Neuron (in vitro differentiated cells): ENCODE measurements at regions not wholly inside any gene's neighbourhood (a gene's known extent, or its start where the extent isn't known, plus 50 kb on each side); places are given as distances from the start of the nearest gene placed in this dataset.
"Not testable (repeated sequence)": the region's sequence is repeated elsewhere in the genome, so short reads cannot be mapped to it uniquely, and the experiment has no call there.

Experiments used
- H2AFZ ChIP-seq: one replicate; pipeline ENCODE4 v1.6.1; 2013; ENCODE audit warnings: low read depth, mild to moderate bottlenecking, inconsistent platforms, low read length, moderate library complexity
- H3K27me3 ChIP-seq: one replicate; pipeline ENCODE4 v1.6.1; 2013; ENCODE audit warnings: low read length; ENCODE audit not compliant: insufficient read depth
- H3K36me3 ChIP-seq: one replicate; pipeline ENCODE4 v1.6.1; 2013; ENCODE audit warnings: low read length; ENCODE audit not compliant: insufficient read depth
- H3K4me1 ChIP-seq: one replicate; pipeline ENCODE4 v1.6.1; 2013; ENCODE audit warnings: low read length; ENCODE audit not compliant: insufficient read depth
- H3K4me3 ChIP-seq: 2 replicates; pipeline ENCODE4 v1.5.1; 2013; ENCODE audit warnings: mild to moderate bottlenecking, low read length, moderate library complexity
- H3K9me3 ChIP-seq: one replicate; pipeline ENCODE4 v1.6.1; 2013; ENCODE audit warnings: low read length

DNA sequence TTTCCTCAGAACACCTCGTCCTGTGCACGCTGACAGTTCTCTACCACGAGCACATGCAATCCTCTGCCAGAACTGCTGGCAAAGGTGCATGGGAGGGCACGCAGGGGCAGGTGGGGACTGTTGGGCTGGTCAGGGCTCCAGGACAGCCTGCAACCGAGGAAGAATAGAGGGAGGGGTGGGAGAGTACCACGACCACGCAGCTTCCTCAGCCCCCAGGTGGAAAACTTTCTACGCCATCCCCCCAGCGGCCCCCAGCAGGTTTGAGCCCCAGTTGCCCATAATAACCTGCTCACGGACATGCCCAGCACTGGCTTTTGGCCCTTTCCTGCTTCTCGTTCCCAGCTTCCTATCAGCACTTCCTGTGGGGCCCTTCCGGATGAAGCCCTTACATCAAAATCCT, 199.3 kb downstream of the C16orf95 start:
- H3K9me3 ChIP-seq: no peaks in the 10 kb centered on the region
- H3K4me1 ChIP-seq: no peaks in the 10 kb centered on the region
- no peak overlapping the region for H3K4me3 ChIP-seq
- no peaks in the 10 kb centered on the region for H3K36me3 ChIP-seq
- H3K27me3 ChIP-seq: no peaks in the 10 kb centered on the region
- H2AFZ ChIP-seq: no peak overlapping the region

DNA sequence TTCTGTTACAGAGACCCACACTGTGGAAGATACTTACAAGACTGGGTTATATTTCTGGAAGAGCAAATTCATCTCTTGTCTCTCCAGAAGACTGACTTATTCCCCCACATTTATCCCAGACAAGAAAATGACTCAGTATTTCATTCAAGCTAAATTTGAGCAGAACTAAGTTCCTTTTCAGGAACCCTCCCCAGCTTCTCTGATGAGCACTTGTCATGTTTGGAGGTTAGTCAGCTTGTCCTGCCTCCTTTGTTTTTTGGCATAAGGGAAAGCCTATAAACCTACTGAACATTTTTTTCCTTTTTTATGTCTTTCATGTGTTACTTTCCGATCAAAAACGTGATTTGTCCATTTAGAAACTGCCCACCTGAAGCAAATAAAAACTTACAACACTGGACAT, 198.0 kb downstream of the C16orf95 start:
- H3K9me3 ChIP-seq: no peaks in the 10 kb centered on the region
- no peak overlapping the region for H3K4me3 ChIP-seq
- no peaks in the 10 kb centered on the region for H3K36me3 ChIP-seq
- no peak overlapping the region for H2AFZ ChIP-seq
- no peaks in the 10 kb centered on the region for H3K4me1 ChIP-seq
- no peaks in the 10 kb centered on the region for H3K27me3 ChIP-seq

DNA sequence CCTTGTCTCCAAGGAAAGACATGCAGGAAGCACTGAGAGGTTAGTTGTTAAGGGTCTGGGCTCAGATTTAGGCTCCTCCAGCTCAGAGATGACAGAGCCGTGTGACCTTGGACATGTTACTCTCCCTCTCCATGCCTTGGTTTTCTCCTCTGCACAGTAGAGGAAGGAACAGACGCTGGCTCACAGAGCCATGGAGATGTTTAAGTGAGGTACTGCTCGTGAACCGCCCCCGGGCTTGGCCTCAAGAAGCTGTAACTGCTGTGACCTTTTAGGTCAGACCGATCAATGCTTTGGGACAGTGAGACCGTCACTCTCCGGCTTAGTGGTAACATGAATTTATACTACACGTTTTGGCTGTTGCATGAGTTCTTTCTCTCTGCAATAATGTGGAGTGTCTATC, 197.4 kb downstream of the C16orf95 start:
- H3K4me1 ChIP-seq: no peaks in the 10 kb centered on the region
- no peaks in the 10 kb centered on the region for H3K27me3 ChIP-seq
- no peaks in the 10 kb centered on the region for H3K36me3 ChIP-seq
- H3K9me3 ChIP-seq: no peaks in the 10 kb centered on the region
- H2AFZ ChIP-seq: no peak overlapping the region
- no peak overlapping the region for H3K4me3 ChIP-seq

DNA sequence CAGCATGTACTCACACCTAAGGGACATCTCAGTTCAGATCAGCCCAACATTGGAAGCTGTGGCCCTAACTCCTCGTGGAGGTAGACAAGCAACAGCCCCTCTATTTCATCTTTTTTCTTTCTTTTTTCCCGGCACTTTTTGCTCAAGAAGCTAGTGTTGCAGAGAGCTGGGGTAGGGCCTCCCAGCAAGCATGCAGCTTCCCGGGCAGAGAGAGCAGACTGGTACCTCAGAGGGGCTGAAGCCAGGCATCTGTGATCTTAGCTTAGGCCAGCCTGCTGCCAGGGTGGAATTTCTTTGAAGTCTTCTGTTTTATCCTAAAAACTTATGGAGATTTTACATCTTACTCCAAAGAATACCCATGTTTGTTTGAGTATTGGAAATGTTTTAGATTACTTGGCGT, 195.4 kb downstream of the C16orf95 start:
- H3K9me3 ChIP-seq: no peaks in the 10 kb centered on the region
- no peak overlapping the region for H2AFZ ChIP-seq
- no peaks in the 10 kb centered on the region for H3K36me3 ChIP-seq
- no peaks in the 10 kb centered on the region for H3K27me3 ChIP-seq
- no peak overlapping the region for H3K4me3 ChIP-seq
- H3K4me1 ChIP-seq: no peaks in the 10 kb centered on the region

DNA sequence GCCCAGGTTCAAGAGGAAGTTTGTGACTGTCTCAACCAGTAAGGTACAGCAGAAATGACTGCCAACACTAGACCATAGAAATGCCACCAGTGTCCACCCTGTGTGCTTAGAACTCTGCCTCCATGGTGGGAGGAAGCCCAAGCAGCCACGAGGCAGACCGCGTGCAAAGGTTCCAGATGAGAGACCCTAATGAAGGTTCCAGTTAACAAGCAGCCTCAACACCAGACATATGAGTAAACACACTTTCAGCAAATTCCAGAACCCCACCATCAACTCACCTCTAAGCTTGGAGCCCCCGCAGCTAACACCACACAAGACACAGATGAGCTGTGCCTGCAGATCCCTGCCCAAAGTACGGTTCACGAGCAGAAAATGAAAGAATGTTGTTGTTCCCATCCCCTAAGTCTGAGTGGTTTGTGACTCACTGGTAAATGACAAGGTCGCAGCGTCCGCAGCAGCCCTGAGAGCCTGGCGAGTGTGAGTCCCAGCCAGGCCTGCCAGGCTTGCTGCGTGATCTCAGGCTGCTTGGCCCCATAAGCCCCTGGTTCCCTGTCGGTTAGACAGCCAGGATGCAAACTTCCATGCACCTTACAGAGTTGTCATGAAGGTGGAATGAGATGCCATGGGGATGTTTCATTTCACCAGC, 193.7 kb downstream of the C16orf95 start:
- Histone ChIP-seq H3K9me3 (no peaks in the 10 kb centered on the region), H3K4me1 (no peaks in the 10 kb centered on the region), H3K4me3 (no peak overlapping the region), H3K36me3 (no peaks in the 10 kb centered on the region), H3K27me3 (no peaks in the 10 kb centered on the region), H2AFZ (no peak overlapping the region)

DNA sequence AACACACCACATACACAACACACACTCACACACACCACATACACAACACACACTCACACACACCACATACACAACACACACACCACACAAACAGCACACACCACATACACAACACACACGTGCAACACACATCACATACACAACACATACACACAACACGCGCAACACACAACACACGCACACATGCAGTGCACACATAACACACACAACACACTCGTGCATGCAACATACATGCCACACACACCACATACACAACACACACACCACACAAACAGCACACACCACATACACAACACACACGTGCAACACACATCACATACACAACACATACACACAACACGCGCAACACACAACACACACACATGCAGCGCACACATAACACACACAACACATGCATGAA, 192.8 kb downstream of the C16orf95 start:
- not testable (repeated sequence) for H3K36me3 ChIP-seq, H2AFZ ChIP-seq, H3K9me3 ChIP-seq, H3K27me3 ChIP-seq, H3K4me3 ChIP-seq, H3K4me1 ChIP-seq

DNA sequence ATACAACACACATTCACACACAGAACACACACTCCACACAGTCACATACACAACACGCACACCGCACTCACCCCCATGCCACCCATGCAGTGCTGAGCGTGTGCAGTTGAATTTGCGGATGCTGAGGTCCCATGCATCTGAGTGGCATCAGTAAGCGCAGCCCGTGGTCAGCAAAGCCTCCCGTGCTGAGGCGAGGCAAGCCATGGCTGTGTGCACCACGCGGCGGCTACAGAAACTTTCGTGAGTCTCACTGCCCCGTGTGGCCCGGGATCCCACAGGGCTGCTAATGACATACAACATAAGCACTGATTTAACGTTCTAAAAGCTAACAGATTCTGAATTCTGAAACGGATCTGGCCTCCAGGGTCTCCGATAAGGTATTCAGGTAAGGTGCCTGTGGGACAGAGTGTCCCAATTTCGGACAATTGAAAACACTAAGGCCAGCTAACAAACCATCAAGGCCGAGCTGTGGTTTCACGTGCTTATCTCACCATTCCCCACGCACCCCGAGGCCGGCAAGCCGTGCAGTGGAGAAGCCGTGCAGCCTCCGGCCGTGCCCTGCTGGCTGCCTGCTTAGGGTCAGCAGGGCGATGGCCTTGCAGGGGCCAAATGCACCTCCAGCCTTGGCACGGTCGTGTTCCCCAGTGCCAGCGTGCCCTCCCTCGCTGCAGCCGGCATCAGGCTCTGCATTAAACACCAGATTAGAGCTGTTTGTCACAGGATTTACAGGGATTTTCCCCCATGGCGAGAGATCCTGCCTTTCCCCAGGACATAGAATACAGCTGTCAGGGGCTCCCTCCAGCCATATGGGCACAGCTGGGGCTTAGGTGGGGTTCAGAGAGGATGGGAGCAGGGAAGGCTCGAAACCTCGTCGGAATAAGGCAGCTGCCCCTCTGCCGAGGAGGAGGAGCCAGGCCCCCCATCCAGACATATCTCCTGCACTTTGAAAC, 191.7 kb downstream of the C16orf95 start:
- no peaks in the 10 kb centered on the region for H3K36me3 ChIP-seq
- no peaks in the 10 kb centered on the region for H3K9me3 ChIP-seq
- H3K4me1 ChIP-seq: no peaks in the 10 kb centered on the region
- H2AFZ ChIP-seq: no peak overlapping the region
- H3K4me3 ChIP-seq: no peak overlapping the region
- H3K27me3 ChIP-seq: no peaks in the 10 kb centered on the region

DNA sequence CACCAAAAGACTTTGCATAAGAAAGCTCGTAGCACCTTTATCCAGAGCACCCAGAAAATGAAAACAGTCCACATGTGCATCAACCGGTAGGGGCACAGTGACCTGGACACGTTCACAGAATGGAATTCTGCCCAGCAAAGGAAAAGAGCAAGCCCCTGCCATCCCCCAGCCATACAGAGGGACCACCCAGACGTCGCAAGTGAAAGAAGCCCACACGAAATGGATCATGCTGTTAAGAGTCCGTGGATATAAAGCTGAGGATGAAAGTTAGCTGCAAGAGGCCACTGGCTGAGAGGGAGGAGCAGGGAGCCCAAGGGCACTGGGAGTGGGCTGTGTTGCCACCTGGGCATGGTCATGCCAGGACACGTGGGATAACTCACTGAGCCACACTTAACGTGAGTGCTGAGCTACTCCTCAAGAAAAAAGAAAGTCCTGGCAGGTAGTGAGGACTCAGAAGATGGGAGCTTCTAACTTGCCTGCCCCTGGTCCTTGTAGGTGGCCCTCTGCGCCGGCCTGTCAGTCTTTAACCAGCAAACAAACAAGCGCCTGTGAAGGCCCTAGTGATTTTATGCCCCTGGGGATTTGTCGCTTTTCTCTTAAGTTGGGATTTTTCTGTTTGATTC, 190.7 kb downstream of the C16orf95 start:
- Histone ChIP-seq H2AFZ (no peak overlapping the region), H3K27me3 (no peaks in the 10 kb centered on the region), H3K36me3 (no peaks in the 10 kb centered on the region), H3K9me3 (no peaks in the 10 kb centered on the region), H3K4me1 (no peaks in the 10 kb centered on the region), H3K4me3 (no peak overlapping the region)

DNA sequence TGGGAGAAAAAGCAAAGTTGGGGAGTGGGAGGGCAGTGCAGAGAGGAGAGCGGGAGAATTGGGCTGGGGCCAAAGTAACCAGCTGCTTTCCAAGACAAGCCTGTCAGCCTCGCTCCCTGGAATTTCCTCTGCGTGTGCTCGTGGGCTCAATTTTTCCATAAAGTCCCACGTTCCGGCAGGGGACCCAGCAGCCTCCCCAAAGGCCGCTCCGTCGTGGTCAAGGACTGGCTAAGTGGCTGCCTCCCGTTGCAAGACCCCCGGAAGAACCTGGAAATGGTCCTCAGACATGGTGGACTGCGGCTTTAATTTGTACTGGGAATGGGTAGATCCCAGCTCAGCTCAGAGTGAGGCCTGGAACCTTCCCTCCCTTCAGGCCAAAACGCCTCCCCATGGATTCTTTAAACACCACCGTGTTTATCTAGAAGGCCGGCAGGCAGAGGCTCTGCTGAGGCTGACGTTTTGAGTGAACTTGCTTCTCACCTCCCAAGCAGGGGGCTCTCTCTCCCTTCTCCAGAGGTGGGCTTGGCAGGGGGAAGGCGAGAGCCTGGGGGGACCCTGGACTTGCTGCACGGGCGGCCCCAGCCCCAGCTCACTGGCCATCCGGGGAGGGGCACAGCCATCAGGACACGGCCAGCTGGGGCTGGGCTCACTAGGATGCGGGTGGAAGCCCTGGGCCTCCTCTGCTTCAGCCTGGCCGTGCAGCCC, 190.0 kb downstream of the C16orf95 start:
- H3K27me3 ChIP-seq: no peaks in the 10 kb centered on the region
- no peak overlapping the region for H2AFZ ChIP-seq
- peaks cover 6% of the 10 kb centered on the region for H3K4me1 ChIP-seq

DNA sequence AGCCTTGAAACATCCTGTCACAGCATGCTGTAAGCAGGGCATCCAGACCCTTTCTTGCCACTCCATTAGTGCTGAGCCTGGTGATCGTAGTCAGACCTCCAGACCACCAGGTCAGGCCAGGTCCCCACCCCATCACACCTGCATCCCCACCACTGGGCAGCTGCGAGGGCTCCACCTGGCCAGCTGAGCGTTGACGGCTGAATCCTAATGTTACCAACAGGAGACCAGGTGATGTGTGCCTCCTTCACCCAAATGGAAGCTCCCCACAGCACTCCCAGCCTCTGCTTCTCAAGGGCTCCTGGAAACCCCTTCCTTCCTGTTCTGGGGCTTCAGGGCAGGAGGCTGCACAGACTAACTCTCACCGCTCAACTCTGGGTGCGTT, 189.4 kb downstream of the C16orf95 start:
- no peak overlapping the region for H2AFZ ChIP-seq
- no peak overlapping the region for H3K4me3 ChIP-seq
- H3K9me3 ChIP-seq: no peaks in the 10 kb centered on the region
- no peaks in the 10 kb centered on the region for H3K27me3 ChIP-seq
- H3K4me1 ChIP-seq: peaks cover 12% of the 10 kb centered on the region
- H3K36me3 ChIP-seq: no peaks in the 10 kb centered on the region

More for the DNA sequence above, 190.0 kb downstream of the C16orf95 start:
- Histone ChIP-seq H3K4me3 (no peak overlapping the region), H3K9me3 (no peaks in the 10 kb centered on the region), H3K36me3 (no peaks in the 10 kb centered on the region)

DNA sequence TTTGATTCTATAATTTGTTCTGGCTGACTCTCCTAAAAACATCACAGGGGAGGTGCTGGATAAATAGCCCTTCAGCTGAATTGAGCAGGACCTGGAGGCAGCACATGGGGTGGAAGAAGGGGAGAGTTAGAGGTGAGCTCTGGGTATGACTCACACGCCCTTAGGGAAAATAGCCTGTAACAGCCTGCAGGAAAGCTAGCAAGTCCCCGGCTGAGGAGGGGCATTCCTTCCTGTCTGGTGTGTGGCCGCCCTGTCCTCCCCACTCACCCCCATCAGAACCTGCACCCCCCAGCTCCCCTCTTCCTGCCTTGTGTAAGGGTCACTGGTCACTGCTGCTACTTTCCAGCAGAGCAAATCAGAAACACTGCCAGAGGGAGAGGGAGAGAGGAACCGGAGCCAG, 187.4 kb downstream of the C16orf95 start:
- Histone ChIP-seq H3K9me3 (no peaks in the 10 kb centered on the region), H2AFZ (no peak overlapping the region), H3K4me3 (no peak overlapping the region), H3K27me3 (no peaks in the 10 kb centered on the region), H3K36me3 (no peaks in the 10 kb centered on the region), H3K4me1 (peaks cover 14% of the 10 kb centered on the region)

DNA sequence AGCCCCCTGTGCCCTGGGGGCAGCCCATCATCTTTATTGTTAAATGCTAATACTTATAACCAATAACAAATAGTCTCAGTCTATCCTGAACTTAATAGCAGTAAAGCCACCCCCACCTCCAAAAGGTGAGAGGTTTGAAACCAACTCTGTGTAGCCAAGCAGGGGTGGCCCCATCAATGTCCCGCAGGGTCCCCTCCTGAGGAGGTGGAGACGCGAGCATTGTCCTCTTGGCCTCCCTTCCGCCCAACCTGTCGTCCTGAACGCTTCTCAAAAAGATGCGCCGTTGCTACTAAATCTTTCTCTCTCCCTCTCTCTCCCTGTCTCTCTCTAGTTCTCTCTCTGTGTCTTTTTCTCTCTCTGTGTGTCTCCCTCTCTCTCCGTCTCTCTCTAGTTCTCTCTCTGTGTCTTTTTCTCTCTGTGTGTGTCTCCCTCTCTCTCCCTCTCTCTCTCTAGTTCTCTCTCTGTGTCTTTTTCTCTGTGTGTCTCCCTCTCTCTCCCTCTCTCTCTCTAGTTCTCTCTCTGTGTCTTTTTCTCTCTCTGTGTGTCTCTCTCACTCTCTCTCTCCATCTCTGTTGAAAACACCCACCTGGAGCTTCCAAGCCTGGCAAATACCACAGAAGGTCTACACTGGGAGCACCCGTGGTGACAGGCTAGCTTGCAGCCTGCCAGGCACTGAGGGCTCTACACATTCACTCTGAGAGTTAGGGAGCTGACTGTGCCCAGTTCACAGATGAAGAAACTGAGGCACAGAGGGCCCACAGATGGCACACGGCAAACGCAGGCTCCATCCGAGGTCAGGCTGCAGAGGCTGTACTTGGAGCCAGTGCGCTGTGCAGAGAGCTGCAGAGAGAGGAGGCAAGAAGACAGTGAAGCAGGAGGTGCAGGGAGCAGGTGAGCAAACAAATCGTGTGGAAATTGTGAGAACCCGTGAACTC, 185.9 kb downstream of the C16orf95 start:
- no peak overlapping the region for H3K4me3 ChIP-seq
- no peaks in the 10 kb centered on the region for H3K36me3 ChIP-seq
- H3K27me3 ChIP-seq: no peaks in the 10 kb centered on the region
- H3K9me3 ChIP-seq: no peaks in the 10 kb centered on the region
- no peak overlapping the region for H2AFZ ChIP-seq
- H3K4me1 ChIP-seq: peaks cover 14% of the 10 kb centered on the region
